ENCODE measurements at regions not wholly inside any gene's neighbourhood (a gene's known extent, or its start where the extent isn't known, plus 50 kb on each side); places are given as distances from the start of the nearest gene placed in this dataset.

DNA sequence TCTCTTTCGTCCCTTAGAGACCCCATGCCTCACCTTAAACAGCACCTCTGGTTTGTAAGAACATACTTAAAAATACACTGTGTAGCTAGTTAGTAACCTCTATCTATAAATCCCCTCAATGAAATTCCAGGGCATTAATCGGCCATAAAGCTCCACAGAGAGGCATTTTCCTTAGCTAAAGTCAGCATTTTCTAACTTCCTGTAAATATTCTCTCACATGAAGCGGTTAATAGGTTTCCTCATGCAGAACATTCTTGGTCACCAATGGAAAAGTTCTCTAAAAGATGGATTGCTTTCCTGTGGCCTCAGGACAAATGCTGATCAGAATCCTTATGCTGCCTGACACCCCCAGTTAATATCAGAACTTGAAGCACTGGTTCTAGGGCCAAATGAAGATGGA, 248.6 kb upstream of the BOD1L1 start:
- DNase-seq (ENCODE audit: missing footprints), result no peak
- intact Hi-C loops (cut with DNase I), result no loop called here
- ATAC-seq, result no peak

GRCh38 chr4:13876940-13877339, 249.4 kb upstream of the BOD1L1 start:
- intact Hi-C loops (cut with DNase I), result no loop called here
- DNase-seq (ENCODE audit: missing footprints), result no peak
- no peak for ATAC-seq

DNA sequence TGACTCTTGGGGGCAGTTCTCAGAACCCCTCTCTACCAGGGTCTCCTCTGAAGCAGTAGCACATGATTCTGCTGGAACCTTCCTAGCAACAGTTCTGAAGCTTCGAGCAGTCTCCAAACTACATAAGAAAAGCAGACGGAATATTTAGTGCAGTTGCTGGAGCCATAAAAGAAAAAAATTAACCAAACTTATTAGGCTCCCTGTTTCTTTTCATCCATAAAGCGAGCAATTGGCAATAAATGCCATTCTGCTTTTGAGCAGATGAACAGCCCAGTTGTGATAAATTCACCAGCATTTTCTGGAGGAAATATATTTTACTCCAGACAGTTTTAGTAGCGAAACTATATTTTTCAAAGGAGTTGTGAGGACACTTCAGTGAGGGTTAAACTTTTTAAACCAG, 250.1 kb upstream of the BOD1L1 start:
- intact Hi-C loops (cut with DNase I), result no loop called here
- DNase-seq (ENCODE audit: missing footprints) (no peak), ATAC-seq (no peak)

DNA sequence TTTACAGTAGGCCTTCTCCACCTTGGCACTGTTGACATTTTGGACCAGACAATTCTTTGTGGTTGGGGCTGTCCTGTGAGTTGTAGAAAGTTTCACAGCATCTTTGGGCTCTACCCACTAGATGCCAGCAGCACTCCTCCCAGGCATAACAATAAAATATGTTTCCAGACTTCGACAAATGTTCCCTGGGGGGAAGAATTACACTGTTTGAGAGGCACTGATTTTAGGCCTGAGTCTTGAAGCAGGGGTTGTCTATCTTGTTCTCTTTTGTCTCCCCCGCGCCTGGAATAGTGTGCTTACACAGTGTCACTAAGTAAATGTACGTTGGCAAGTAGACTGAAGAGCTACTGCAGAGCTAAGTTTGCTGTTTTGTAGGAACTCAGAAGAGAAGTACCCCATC, 254.4 kb upstream of the BOD1L1 start:
- intact Hi-C loops (cut with DNase I), result no loop called here
- no peak for DNase-seq (ENCODE audit: missing footprints)
- no peak for ATAC-seq

DNA sequence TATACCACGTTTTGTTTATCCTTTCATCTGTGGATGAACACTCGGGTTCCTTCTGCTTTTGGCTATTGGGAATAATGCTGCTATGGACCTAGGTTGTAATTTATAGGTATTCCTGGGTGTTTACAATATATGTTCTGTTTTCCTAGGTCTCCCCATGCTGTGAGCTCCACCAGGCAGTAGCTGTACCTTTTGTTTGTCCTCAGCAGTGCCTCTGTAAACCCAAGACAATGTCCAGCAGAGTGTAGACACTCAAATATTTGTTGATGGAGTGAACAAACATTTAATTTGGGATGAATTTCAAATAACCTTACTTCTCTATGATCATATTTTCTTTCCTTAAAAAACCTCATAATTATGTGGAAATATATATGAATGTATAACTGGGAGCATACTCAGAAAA, 259.5 kb upstream of the BOD1L1 start:
- no peak for DNase-seq (ENCODE audit: missing footprints)
- intact Hi-C loops (cut with DNase I), result no loop called here
- no peak for ATAC-seq

GRCh38 chr4:13888112-13888511, 260.6 kb upstream of the BOD1L1 start:
- DNase-seq (ENCODE audit: missing footprints), result no peak
- no peak for ATAC-seq
- intact Hi-C loops (cut with DNase I), result no loop called here

DNA sequence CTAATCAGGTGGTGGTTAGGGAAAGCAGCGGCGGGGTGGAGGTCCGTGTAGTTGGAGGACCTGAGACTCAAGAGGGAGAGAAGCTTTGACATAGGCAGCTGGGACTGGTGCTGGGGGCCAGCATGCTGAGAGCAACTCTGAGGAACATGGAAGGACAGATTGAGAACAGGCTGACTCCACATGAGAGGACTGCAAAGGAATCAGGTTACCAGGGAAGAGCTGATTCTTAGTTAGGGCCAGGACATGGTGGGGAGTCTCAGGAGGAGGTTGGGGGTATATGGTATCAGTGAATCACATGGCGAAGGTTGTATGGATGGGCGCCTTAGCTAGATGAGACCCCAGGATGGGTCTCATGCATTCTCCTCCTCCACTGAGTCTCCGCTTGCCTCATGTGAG, 264.0 kb upstream of the BOD1L1 start:
- DNase-seq (ENCODE audit: missing footprints) (no peak), ATAC-seq (no peak)
- intact Hi-C loops (cut with DNase I), result no loop called here

- ATAC-seq, result no peak
- no peak for DNase-seq (ENCODE audit: missing footprints)
- intact Hi-C loops (cut with DNase I), result no loop called here
Measured at GRCh38 chr4:13892739-13893105, 265.2 kb upstream of the BOD1L1 start.

DNA sequence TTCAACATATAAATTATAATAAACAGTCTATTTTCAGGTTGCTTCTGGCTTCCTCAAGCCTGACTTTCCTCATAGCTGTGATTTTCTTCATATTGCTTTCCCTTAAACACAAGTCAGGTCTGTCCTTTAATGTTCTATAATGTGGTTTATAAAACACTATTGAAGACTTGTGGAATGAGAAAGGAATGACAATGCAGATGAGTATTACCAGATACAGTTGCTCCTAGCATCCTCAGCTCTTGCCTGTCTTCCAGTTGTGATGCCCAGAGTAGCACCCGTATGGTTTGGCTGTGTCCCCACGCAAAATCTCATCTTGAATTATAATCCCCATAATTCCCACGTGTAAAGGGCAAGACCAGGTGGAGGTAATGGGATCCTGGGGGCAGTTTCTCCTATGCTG, 265.7 kb upstream of the BOD1L1 start:
- ATAC-seq (no peak), DNase-seq (ENCODE audit: missing footprints) (no peak)
- intact Hi-C loops (cut with DNase I), result no loop called here

GRCh38 chr4:13893987-13894386, 266.5 kb upstream of the BOD1L1 start:
- intact Hi-C loops (cut with DNase I), result no loop called here
- DNase-seq (ENCODE audit: missing footprints) (no peak), ATAC-seq (no peak)

- DNase-seq (ENCODE audit: missing footprints), result no peak
- intact Hi-C loops (cut with DNase I), result no loop called here
- no peak for ATAC-seq
Measured at GRCh38 chr4:13900780-13901179, 273.3 kb upstream of the BOD1L1 start.

DNA sequence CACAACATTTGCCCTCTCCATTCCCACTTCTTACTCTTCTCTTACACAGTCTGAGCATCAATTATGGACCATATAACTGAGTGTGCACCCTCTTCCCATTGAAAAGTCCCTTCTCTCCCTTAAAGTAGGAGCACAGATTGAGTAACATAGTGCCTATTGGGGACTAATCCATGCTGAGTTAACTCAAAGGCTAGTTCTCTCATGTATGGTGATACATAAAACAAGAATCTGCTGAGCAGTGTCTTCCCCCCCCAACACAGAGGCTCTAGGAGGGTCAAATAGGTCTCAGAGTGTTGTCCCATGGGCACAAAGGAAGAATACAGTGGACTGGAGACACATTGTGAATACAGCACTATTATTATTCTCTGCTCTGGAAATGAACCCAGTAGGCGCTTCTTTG, 274.6 kb upstream of the BOD1L1 start:
- ATAC-seq, result no peak
- intact Hi-C loops (cut with DNase I), result no loop called here
- DNase-seq (ENCODE audit: missing footprints), result no peak

GRCh38 chr4:13903061-13903460, 275.5 kb upstream of the BOD1L1 start:
- DNase-seq (ENCODE audit: missing footprints) (no peak), ATAC-seq (no peak)
- intact Hi-C loops (cut with DNase I), result no loop called here

GRCh38 chr4:13903901-13904300, 276.4 kb upstream of the BOD1L1 start:
- no peak for ATAC-seq

GRCh38 chr4:13905543-13905942, 278.0 kb upstream of the BOD1L1 start:
- no peak for ATAC-seq
- no peak for DNase-seq (ENCODE audit: missing footprints)
- intact Hi-C loops (cut with DNase I), result no loop called here

More at GRCh38 chr4:13903901-13904300, 276.4 kb upstream of the BOD1L1 start:
- intact Hi-C loops (cut with DNase I), result no loop called here
- no peak for DNase-seq (ENCODE audit: missing footprints)

- ATAC-seq (no peak), DNase-seq (ENCODE audit: missing footprints) (no peak)
- intact Hi-C loops (cut with DNase I), result no loop called here
Measured at GRCh38 chr4:13906727-13907126, 279.2 kb upstream of the BOD1L1 start.

DNA sequence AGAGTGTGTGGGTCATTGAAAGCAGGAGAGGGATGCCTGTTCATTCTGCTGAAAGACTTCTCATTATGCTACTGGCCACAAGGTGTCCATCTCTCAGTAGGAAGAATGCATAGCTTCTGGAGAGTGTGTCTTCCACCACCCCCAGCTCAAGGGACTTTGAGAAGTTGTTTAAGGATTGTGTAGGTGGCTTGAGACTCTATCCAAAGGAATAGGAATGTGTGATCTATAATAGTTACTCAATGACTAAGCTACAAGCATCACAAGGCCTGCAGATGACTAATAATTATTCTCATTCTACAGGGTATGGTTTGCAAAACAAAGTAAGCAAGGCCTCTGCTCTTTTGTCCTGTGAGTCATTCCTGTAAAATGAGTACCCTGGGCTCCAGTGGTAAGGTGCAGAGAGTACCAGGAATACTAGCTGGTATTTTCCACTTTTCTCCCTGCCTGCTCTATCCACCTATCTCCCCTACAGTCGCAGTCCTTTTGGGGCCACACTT, 279.8 kb upstream of the BOD1L1 start:
- ATAC-seq (no peak), DNase-seq (ENCODE audit: missing footprints) (no peak)
- intact Hi-C loops (cut with DNase I), result no loop called here

GRCh38 chr4:13908455-13908854, 280.9 kb upstream of the BOD1L1 start:
- intact Hi-C loops (cut with DNase I), result no loop called here
- ATAC-seq, result no peak
- no peak for DNase-seq (ENCODE audit: missing footprints)

- intact Hi-C loops (cut with DNase I), result no loop called here
- DNase-seq (ENCODE audit: missing footprints), result no peak
- ATAC-seq, result no peak
Measured at GRCh38 chr4:13910556-13910955, 283.0 kb upstream of the BOD1L1 start.

DNA sequence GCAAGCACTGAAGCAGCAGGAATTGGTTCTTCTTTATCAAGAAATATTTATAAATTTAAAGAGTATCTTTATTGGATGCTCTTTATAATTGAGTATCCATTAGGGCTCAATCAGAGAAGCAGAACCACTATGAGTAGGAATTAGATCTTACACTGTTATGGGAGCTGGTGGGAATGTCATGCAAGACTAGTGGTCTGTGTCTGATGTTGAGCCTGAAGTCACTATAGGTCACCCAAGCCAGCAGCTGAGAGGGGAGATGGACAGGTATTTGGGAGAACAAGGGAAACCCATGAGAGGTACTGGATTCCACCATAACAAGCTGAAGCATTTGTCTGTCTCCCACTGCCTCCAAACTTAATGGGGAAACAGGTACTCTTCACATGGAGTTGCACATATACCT, 283.7 kb upstream of the BOD1L1 start:
- no peak for ATAC-seq
- intact Hi-C loops (cut with DNase I), result no loop called here
- no peak for DNase-seq (ENCODE audit: missing footprints)

- no peak for DNase-seq (ENCODE audit: missing footprints)
- intact Hi-C loops (cut with DNase I), result no loop called here
- no peak for ATAC-seq
Measured at GRCh38 chr4:13912436-13912925, 285.0 kb upstream of the BOD1L1 start.

GRCh38 chr4:13912966-13913365, 285.4 kb upstream of the BOD1L1 start:
- ATAC-seq (no peak), DNase-seq (ENCODE audit: missing footprints) (no peak)
- intact Hi-C loops (cut with DNase I), result no loop called here

All from Right ventricle myocardium inferior (tissue), 1 donor.